ENCODE measurements at regions not wholly inside any gene's neighbourhood (a gene's known extent, or its start where the extent isn't known, plus 50 kb on each side); places are given as distances from the start of the nearest gene placed in this dataset.

DNA sequence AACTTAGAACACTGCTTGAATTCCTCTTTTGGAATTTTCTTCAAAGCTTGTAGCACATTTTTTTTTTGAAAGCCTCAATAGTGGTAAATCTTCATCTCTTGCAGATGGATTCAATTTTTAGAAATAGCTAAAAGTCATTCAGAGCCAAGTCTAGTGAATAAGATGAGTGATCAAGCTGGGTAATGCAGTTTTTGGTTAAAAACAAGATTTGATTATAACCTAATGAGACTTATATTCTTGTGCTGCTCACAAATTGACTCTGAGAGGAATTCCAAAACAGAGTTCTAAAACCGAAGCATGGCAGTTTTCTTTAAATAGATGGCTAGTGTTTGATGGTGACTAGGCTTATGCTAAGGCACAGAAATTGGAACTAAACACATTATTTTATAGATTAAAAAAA is 2072.6 kb upstream of the CELF4 start:
- Histone ChIP-seq H4K20me1 (ENCODE audit: low read depth, low read length) (no peaks in the 10 kb centered on the region), H3K27me3 (ENCODE audit: low read length) (no peaks in the 10 kb centered on the region), H3K27ac (ENCODE audit: low read depth, low read length) (no peak overlapping the region), H3F3A (ENCODE audit: insufficient read depth) (no peaks in the 10 kb centered on the region), H2AFZ (ENCODE audit: low read depth, low read length, severe bottlenecking) (no peak overlapping the region), H3K36me3 (ENCODE audit: low read length) (no peaks in the 10 kb centered on the region), H3K9me2 (replicated peaks; ENCODE audit: insufficient read depth, low read length) (no peaks in the 10 kb centered on the region), H3K9ac (ENCODE audit: low read length) (no peak overlapping the region), H3K4me3 (ENCODE audit: insufficient read depth, low read length, poor library complexity, severe bottlenecking) (no peak overlapping the region), H3K79me2 (ENCODE audit: insufficient read depth, low read length) (no peaks in the 10 kb centered on the region), H3K9me3 (ENCODE audit: insufficient read depth, low read length) (0 out of 2 replicates have a peak, but pooled peaks cover 3% of the 10 kb centered on the region), H3K4me2 (ENCODE audit: low read depth, low read length, poor library complexity, severe bottlenecking) (no peak overlapping the region)
- TF ChIP-seq EZH2phosphoT487 (conservative IDR thresholded peaks at IDR 0.05; ENCODE audit: low read length), result no peak
- TF ChIP-seq, protein P1, sequence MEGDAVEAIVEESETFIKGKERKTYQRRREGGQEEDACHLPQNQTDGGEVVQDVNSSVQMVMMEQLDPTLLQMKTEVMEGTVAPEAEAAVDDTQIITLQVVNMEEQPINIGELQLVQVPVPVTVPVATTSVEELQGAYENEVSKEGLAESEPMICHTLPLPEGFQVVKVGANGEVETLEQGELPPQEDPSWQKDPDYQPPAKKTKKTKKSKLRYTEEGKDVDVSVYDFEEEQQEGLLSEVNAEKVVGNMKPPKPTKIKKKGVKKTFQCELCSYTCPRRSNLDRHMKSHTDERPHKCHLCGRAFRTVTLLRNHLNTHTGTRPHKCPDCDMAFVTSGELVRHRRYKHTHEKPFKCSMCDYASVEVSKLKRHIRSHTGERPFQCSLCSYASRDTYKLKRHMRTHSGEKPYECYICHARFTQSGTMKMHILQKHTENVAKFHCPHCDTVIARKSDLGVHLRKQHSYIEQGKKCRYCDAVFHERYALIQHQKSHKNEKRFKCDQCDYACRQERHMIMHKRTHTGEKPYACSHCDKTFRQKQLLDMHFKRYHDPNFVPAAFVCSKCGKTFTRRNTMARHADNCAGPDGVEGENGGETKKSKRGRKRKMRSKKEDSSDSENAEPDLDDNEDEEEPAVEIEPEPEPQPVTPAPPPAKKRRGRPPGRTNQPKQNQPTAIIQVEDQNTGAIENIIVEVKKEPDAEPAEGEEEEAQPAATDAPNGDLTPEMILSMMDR (IDR thresholded peaks at IDR 0.05; ENCODE audit: insufficient read depth, low read length, poor library complexity, severe bottlenecking), result no peak

DNA sequence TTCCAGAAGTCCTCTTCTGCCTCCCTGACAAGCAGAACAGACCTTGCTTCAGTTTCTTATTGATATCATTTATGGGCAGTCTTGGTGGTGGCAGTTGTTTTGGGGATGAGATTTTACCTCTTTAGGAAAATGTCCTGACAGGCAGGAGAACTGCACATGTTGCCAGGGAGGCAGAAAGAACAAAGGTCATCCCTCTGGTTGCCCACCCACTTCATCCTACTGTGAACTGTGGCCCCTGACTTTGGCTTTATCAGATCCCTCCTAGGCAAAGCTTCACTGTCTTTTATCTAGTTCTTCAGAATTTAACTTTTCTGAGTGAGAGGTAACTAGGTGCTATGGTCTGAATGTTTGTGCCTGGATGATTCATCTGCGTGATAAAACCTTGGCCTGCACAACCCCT is 2071.3 kb upstream of the CELF4 start:
- Histone ChIP-seq H2AFZ (ENCODE audit: low read depth, low read length, severe bottlenecking) (no peak overlapping the region), H3K79me2 (ENCODE audit: insufficient read depth, low read length) (no peaks in the 10 kb centered on the region), H3K9ac (ENCODE audit: low read length) (no peak overlapping the region), H3K9me3 (ENCODE audit: insufficient read depth, low read length) (0 out of 2 replicates have a peak, but pooled peaks cover 3% of the 10 kb centered on the region), H3K27ac (ENCODE audit: low read depth, low read length) (no peak overlapping the region), H3K4me3 (ENCODE audit: insufficient read depth, low read length, poor library complexity, severe bottlenecking) (no peak overlapping the region), H3K4me2 (ENCODE audit: low read depth, low read length, poor library complexity, severe bottlenecking) (no peak overlapping the region), H4K20me1 (ENCODE audit: low read depth, low read length) (no peaks in the 10 kb centered on the region), H3F3A (ENCODE audit: insufficient read depth) (no peaks in the 10 kb centered on the region), H3K36me3 (ENCODE audit: low read length) (no peaks in the 10 kb centered on the region), H3K9me2 (replicated peaks; ENCODE audit: insufficient read depth, low read length) (no peaks in the 10 kb centered on the region), H3K27me3 (ENCODE audit: low read length) (no peaks in the 10 kb centered on the region)
- TF ChIP-seq, protein P1 (IDR thresholded peaks at IDR 0.05; ENCODE audit: insufficient read depth, low read length, poor library complexity, severe bottlenecking), result no peak
- TF ChIP-seq EZH2phosphoT487 (conservative IDR thresholded peaks at IDR 0.05; ENCODE audit: low read length), result no peak

DNA sequence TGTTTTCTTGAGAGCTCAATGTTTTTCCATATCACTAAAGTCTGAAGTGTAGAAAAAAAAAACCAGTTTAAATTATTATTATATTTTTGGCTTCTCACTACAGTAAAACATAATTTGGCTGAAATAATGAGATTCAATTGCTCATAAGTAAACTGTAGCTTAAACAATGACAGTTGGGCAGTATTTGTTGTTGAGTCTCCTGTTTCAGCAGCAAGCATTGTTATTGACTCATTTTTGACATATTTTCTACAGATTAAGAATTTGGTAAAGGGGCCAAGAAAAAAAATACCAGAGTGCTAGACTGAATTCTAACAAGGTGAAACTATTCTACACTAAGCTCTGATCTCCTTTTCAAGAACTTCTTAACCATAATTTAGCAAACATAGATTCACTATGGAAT is 2070.4 kb upstream of the CELF4 start:
- H3K79me2 ChIP-seq (ENCODE audit: insufficient read depth, low read length), result no peaks in the 10 kb centered on the region
- no peaks in the 10 kb centered on the region for H3K36me3 ChIP-seq (ENCODE audit: low read length)
- H3F3A ChIP-seq (ENCODE audit: insufficient read depth), result no peaks in the 10 kb centered on the region
- H3K9ac ChIP-seq (ENCODE audit: low read length), result no peak overlapping the region
- no peak overlapping the region for H3K27ac ChIP-seq (ENCODE audit: low read depth, low read length)
- H4K20me1 ChIP-seq (ENCODE audit: low read depth, low read length), result no peaks in the 10 kb centered on the region
- H3K4me2 ChIP-seq (ENCODE audit: low read depth, low read length, poor library complexity, severe bottlenecking), result no peak overlapping the region
- TF ChIP-seq, protein P1 (IDR thresholded peaks at IDR 0.05; ENCODE audit: insufficient read depth, low read length, poor library complexity, severe bottlenecking), result no peak
- no peak for TF ChIP-seq EZH2phosphoT487 (conservative IDR thresholded peaks at IDR 0.05; ENCODE audit: low read length)
- no peak overlapping the region for H3K4me3 ChIP-seq (ENCODE audit: insufficient read depth, low read length, poor library complexity, severe bottlenecking)
- H3K9me2 ChIP-seq (replicated peaks; ENCODE audit: insufficient read depth, low read length), result no peaks in the 10 kb centered on the region
- H2AFZ ChIP-seq (ENCODE audit: low read depth, low read length, severe bottlenecking), result no peak overlapping the region
- no peaks in the 10 kb centered on the region for H3K27me3 ChIP-seq (ENCODE audit: low read length)
- 0 out of 2 replicates have a peak, but pooled peaks cover 3% of the 10 kb centered on the region for H3K9me3 ChIP-seq (ENCODE audit: insufficient read depth, low read length)

Measured in SU-DHL-6 (cell line).